Esophagus mucosa (tissue), 1 donor: ENCODE measurements at regions not wholly inside any gene's neighbourhood (a gene's known extent, or its start where the extent isn't known, plus 50 kb on each side); places are given as distances from the start of the nearest gene placed in this dataset.
"Not testable (repeated sequence)": the region's sequence is repeated elsewhere in the genome, so short reads cannot be mapped to it uniquely, and the experiment has no call there.

ENCODE experiments used
- ATAC-seq: fragments of 200-7000 bp; cut with Tn5 transposase; one replicate; pipeline ENCODE4 v1.9.1; 2020
- donor health status: DM: yes; HTN: yes; CAD: no.

DNA sequence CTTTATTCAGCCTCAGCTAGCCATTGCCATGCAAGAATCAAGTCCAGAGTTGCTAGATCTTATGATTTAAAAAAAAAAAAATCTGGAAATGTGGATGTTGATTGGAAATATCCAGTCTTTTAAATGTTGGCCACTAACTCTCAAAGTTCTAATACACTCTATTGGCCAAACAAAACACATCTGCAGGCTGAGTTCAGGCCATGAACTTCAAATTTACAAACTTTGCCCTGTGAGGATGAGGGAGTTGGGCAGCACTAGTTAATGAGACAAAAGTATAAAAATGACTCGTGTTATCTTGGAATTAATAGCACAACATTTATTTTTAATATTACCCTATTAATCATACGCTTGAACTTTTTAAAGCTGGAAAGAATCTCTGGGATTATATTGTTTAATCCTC, 432.3 kb downstream of the PLPP3 start:
- no peak for ATAC-seq

DNA sequence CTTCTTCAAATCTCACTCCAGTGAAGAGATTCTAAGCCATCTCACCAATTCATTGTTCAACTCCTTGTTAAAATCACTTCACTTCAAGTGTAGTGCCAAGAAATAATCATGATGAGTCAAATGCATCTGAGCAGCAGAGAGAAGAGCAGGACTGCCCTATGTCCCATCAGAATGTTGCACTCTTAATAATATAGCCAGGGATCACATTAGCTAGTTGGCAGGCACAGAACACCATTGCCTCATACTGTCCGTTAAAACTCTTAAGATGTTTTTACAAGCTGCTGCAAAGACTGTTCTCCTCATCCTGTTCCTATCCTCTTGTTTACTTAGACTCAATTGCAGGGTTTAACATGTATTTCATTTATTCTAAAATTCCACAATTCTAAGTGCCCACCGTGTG, 432.9 kb downstream of the PLPP3 start:
- no peak for ATAC-seq

DNA sequence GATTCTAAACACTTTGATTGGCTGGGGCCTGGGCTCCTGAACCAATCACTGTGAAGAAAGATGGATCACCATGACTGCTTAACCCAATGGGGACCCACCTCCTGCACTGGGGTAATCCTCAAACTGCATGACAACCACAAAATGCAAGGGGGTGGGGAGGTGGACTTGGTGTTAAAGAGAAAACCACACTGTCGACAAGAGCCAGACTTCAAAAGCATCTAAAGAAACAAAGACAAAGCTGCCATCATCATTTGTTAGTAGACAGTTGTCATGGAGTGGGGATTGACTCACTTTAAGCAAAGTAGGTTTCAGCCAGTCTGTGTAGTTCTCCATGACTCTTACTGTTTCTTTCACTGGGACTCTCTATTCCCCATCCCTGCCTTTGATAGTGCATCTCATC, 433.8 kb downstream of the PLPP3 start:
- ATAC-seq: no peak

DNA sequence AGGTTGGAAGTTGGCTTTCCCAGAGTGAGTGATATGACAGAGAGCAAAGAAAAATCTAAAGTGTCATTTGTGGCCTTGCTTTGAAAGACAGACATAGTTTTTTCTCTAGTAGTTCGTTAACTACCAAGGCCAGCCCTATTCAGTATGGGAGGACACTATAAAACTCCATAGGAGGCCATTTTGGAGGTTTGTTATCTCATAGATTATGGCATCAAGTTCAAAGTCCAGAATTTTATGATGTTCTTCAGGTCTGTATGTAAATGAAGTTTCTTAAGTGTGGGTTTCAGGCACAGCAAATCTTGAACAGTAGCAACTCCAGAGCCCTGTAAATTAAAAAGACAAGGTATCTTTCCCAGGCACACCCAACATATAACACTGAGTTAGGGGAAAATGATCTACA, 437.1 kb downstream of the PLPP3 start:
- ATAC-seq: no peak

DNA sequence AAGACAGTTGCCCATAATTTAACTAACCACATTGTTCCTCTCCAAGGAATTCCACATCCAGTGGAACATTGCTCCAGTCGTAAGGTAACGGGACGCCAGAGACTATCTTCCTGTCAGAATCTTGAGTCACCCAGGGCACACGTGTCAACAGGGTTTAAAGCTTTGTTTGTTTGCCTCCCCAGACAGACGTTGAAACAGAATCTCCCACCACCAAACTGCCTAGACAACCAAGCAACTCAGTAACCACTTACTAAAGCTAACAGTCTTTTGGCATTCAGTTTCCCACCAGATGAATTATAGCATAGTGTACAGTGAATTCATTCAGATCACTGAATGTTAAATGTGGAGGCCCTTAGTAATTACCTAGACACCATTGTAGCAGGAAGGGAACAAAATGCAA, 439.5 kb downstream of the PLPP3 start:
- ATAC-seq: no peak

DNA sequence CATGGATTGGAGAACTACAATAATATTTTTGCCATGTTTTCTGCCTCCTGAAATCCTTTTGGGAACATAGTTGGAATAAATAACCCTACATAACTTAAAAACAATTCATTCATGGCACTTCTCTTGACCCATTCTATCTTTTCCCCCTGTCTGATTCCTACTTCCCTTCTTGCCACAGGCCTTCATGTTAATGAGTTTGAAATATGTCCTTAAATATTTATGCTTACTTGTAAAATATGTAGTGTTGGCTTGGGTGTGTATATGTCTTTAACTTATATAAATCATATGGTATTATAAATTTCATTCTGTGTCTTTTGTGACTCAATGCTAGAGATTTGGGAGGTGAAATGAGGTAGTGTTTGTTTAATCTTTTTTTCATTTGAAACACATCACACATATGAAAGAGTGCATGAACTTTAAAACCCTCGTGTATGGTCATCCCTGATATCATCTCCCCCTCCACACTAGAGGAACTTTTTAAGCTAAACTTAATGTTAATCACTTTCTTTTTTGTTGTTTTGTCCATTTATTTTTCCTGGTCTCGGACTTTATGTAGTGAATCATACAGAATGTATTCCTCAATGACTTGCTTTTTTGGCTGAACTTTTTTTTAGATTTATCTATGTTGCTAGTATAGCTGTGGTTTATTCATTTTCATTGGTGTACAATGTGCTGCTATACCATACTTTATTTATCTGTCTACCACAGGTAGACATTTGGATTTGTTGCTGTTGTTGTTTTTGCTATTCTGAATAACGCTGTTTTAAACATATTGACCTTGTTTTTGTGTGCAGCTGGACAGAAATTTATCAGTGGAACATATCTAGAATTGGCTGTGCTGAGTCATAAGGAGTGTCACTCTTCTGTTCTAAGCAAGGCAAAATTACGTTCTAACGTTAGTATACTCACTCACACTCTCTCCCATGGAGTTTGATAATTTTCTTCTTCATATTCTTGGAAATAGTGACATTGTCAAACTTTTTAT, 441.6 kb downstream of the PLPP3 start:
- ATAC-seq: no peak

DNA sequence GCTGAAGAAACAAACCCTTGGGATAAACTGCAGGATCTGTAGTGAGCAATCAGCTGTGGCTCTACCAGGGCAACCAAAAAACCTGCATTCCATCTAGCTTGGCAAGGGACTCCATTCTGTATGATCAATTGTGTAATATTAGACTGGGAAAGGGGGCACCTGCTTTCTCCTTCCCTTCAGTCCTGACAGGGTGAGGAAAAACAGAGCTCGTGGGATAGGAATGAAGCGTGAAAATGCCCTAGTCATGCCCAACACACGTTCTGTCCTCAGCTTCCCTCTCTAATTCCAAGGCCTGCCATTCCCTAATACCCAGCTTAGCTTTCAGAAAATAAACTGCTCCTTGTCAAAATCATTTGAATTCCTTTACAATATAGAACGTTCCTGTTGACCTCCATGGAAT, 442.3 kb downstream of the PLPP3 start:
- ATAC-seq: no peak

DNA sequence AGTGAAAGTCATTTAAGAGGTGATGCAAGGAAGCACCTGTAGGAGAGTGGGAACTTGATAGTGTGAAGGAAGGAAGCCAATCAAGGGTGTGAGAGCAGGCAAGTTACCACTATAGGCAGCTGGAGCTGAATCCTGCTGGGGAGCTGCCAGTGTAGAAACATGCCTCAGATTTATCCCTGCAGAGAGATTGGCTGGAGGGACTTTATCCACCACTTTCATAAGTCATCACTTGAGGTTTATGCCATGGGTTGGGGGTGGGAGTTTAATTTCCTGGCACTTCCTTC, 443.6 kb downstream of the PLPP3 start:
- ATAC-seq: no peak

DNA sequence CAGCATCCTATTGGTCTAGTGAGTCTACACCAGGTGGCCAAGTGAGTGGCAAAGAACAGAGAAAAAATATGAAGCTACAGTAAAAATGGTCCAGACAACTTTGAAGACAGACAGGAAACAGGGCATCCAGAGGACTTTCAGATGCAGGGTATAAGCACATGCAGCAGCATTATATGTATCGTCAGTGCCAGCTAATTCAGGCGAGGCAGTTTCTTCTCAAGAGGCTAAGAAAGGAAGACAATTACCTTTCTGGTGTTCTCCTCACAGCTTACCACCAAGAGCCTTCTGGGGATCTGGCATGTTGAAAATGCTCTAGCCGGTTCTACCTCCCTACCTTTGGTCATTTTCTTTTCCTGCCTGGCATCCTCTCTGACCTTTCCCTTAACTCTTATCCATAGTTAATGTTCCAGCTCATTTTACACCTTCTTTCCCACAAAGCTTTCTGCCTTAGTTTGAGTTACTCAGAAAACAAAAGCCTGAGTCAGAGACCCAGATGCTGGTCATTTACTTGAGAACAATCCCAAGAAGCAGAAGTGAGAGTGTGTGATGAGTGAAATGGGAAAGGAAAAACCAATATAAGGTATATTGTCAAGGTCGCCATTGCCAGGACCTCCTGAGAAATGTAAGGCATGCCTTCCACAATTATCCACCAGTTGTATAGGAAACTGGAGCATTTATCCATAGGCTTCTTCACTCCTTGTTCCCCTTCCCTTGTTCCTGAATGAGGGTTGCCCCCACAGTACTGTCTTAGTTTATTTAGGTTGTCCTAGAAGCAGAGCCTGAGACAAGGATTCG, 444.1 kb downstream of the PLPP3 start:
- no peak for ATAC-seq

DNA sequence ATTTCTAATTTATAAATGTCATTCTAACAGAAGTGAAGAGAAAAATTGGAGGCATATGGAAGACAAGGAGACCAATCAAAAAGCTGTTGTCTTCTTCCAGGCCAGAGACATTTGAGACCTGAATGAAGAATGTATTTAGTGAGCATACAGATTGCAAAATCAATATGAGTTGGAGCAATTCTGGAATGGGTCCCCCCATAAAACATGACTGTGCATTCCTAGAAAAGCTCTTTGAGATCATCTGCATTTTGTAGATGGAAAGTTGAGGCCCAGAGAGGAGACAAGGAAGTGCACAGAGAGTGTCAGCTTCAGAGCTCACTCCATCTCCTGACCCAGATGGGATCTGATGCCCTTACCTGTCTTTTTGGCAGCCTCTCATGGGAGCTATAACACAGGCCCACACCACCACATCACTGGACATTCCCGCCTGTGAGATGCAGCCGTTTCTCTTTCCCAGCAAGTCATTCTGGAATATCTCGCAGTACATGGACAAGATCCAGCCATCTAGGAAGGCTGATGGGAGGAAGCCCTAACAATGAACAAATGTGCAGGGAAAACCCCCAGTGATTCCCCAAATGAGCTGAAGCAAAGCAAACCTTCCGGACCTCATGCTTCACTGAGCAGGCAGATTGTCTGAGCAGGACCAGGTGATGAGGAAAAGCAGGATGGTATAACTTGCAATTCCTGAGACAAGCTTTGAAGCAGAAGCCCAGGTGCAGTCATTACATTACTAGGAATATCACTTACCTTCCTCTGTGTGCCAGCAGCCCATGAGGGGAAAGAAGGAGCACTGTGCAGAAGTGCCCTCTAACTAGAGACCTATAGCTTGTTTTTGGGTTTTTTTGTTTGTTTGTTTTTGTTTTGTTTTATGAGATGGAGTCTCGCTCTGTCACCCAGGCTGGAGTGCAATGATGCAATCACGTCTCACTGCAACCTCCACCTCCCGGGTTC, 445.6 kb downstream of the PLPP3 start:
- no peak for ATAC-seq

DNA sequence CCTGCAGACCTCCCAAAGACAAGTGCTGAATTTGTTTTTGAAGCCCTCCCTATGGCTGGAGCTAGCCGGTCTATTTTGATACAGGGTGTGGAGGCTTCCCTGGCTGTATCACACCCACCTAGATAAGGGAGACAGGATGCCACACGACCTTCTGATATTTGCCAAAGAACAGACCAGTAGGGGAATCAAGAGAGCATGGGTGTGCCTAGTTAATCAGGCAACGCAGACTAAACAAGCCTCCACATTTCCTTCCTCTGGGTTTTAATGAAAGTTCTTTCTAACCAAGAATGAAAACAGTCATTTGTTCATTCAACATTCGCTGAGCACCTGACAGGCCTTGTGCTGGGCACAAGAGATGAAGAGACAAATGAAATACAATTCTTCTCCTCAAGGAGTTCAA, 446.8 kb downstream of the PLPP3 start:
- peak; percentile 25 for ATAC-seq

DNA sequence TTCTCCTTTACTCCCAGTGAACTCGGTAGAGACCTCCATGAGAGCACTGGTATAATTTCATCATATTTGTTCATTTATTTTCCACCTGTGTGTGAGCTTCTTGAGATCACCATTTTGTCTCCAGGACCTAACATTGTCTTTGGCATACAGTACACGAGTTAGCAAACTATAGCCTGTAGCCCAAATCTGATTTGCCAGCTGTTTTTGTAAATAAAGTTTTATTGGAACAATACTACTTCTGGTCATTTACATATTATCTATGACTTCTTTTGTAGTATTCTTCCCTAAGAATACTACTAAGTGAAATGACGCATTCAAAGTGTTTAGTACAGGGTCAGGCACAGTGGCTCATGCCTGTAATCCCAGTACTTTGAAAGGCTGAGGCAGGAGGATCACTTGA, 449.5 kb downstream of the PLPP3 start:
- no peak for ATAC-seq

DNA sequence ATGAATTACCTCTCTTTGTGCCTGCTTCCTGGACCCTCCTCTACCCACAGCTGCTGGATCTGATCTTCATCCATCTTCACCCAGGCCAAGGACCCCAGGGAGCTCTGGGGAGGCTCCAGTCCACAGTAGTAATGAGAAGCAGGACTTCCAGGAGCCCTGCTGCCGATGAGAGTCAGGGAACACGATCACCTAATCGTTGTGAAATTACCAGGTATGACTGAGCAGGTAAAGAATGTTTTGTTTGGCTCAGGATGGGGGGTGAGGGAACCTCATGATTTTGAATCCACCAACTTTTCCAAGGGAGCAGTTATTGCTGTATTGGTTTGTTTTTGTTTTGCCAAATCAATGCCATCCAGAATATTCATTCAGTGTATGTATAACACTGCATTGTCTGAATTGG, 454.0 kb downstream of the PLPP3 start:
- ATAC-seq: no peak

DNA sequence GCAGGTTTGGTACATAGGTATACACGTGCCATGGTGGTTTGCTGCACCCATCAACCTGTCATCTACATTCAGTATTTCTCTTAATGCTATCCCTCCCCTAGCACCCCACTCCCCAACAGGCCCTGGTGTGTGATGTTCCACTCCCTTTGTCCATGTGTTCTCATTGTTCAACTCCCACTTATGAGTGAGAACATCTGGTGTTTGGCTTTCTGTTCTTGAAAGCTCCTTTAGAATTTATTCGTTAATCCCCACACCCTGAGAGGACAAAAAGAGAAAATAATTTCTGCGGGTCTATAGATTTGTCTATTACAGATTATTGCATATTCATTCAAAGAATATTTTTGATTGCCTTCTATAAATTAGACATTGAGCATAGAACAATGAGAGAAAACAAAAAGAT, 455.5 kb downstream of the PLPP3 start:
- no peak for ATAC-seq

DNA sequence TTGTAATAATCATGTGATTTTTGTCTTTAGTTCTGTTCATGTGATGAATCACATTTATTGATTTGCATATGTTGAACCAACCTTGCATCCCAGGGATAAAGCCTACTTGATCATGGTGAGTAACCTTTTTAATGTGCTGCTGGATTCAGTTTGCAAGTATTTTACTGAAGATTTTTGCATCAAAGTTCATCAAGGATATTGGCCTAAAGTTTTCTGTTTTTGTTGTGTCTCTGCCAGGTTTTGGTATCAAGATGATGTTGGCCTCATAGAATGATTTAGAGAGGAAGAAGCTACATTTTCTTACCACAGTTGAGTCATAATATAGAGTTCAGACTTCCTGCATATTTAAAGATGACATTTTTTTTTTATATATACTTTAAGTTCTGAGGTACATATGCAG, 455.9 kb downstream of the PLPP3 start:
- ATAC-seq: no peak

DNA sequence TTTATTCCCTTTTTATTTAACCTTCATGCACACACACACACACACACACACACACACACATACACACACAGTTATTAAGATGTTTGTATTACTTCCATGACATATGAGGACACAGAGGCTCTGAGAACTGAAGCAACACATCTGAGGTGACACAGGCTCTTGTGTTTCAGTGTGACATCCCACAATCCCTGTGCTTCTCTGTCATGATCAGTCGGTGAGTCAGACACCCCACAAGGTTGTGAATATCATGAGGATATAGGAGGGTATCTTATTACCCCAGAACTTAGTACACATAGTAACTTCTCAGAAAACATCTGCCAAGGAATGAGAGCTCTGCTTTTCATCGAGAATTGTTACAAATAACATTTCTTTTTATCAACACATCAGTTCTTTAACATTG, 459.3 kb downstream of the PLPP3 start:
- no peak for ATAC-seq

DNA sequence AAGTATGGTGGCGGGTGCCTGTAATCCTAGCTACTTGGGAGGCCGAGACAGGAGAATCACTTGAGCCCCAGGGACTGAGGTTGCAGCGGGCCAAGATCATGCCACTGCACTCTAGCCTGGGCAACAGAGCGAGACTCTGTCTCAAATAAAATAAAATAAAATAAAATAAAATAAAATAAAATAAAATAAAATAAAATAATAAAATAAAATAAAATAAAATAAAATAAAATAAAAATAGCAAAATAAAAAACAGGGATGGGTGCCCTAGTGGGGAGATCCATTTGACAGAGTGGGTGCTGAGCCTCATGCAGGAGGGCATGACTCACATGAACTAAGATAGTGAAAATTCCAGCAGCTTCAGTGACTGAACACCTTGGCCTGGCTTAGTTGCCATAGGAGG, 460.7 kb downstream of the PLPP3 start:
- ATAC-seq: not testable (repeated sequence)

DNA sequence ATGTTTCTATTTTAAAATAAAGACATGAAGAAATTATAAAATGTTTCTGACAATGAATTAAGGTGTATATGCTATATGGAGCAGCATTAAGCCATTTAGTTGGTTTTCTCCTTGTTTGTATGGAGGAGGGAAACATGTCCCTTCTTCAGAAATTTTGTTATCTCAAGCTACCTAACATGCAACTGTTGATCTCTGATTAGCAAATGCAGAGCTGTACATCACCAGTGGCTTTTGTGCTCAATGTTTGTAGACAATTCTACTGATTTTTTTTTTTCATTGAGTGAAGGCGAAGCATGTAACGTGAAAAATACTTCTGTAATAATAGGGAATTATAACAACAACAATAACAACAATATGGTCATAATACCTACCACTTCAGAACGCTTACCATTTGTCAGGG, 463.7 kb downstream of the PLPP3 start:
- no peak for ATAC-seq

DNA sequence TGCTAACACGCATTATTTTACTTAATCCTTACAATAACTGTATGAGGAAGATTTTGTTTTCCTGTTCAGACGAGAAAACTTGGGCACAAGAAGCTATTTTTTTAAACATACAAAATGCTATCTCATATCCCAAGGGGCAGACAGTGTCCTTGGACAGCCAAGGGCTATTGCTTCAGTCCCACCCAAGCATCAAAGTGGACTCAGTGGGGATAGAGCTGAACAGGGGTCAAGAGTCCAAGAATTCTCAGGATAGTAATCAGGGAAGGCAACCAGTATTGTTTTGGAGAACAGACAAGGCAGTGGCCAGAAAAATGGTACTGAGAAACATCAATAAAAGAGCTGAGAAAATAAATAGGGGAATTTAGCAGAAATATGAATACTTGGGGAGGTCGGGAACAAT, 465.7 kb downstream of the PLPP3 start:
- ATAC-seq: no peak

DNA sequence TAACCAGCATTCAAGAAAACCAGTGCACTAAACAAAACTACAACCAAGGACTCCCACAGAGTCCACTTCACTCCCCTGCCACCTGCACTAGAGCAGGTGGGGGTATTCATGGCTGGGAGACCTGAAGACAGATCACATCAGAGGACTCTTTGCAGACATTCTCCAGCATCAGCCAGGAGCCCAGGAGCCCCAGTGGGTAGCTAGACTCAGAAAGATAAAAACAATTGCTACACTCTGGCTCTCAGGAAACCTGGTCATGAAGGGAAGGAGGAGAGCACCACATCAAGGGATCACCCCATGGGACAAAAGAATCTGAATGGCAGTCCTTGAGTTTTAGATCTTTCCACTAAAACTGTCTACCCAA, 472.1 kb downstream of the PLPP3 start:
- no peak for ATAC-seq

DNA sequence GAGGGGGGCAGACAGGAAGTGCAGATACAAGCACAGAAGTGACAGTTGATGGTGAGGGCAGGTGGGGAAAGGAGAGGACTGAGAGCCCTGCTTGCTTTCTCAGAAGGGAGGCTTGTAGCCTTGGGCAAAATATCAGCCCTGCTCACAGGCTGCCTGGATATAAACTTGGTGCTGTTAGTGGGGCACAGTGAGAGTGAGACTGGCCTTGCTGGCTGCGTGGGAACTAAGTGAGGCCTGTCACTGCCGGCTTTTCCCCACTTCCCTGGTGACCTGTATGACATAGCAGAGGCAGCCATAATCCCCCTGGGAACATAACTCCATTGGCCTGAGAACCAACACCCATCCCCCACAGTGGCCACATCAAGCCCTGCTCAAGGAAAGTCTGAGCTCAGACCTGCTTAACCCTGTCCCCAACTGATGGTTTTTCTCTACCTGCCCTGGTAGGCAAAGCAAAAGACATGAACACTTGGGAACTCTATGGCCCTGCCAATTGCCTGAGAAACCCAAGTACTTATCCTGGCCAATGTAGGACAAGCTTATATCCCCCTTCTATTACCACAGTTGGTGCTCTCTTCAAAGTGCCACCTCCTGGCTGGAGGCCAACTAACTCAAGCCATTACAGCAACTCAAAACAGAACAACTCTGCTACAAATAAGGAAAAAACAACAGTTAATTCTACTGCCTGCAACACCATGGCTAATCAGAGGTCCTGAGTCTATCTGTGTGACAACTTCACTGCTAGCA, 472.7 kb downstream of the PLPP3 start:
- no peak for ATAC-seq

DNA sequence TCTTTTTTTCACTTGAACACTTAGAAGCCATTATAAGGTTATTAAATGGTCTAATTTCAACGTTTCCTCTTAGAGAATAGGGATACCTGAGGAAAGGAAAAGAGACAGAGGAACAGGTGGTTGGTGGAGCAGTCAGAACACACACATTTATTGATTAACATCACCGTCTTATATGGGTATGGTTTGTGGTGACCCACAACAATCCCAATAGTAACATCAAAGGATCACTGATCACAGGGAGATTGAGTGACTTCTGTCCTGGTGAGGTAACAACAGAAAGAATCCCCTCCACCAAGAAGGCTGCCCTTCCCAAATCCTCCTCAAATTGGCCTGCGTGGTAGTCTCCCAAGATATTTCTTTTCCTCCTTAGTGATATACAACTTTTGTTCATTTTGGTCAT, 474.0 kb downstream of the PLPP3 start:
- no peak for ATAC-seq
